HG03457 (cell line): ENCODE measurements at regions not wholly inside any gene's neighbourhood (a gene's known extent, or its start where the extent isn't known, plus 50 kb on each side); places are given as distances from the start of the nearest gene placed in this dataset.

Experiments used
- ATAC-seq: cut with Tn5 transposase; IDR thresholded peaks from one replicate; pipeline ENCODE4 v1.9.1; 2021; ENCODE audit warnings: moderate number of reproducible peaks; ENCODE audit not compliant: unreplicated experiment

DNA sequence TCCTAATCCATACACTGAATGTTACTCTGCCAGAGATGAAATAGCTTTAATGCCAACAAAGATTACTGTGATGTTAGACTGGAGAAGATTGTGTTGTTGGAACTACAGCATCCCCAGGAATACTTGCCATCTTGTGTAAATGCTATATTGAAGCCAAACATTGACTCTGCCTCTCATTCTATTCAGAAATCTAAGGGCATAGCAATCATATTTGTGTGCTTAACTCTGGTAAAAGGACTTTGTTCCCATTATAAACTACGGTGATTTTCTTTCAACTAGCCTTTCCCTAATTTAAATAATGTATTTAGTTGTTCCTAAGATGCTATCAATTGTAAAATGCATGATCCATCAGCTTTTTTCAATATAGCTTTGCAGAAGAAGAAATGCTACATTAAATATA, 498.4 kb upstream of the LRRN3 start:
- no peak for ATAC-seq

DNA sequence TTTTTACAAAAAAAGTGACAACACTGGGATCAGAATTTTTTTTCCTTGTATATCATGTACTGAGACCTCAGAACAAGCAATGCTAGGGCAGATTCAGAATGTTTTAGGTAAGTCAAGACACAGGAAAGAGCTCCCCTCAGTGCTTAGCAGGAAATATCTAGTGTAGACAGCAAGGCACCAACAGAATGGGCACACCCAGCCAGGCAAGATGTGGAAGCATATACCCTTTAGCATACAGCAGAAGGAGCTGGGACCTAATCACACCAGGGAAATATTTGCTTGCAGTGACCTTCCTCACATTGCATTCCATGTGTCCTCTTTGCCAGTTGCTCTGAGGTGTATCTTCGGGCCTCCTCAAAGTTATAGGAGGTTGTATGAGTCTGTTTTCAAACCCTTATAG, 497.6 kb upstream of the LRRN3 start:
- no peak for ATAC-seq

DNA sequence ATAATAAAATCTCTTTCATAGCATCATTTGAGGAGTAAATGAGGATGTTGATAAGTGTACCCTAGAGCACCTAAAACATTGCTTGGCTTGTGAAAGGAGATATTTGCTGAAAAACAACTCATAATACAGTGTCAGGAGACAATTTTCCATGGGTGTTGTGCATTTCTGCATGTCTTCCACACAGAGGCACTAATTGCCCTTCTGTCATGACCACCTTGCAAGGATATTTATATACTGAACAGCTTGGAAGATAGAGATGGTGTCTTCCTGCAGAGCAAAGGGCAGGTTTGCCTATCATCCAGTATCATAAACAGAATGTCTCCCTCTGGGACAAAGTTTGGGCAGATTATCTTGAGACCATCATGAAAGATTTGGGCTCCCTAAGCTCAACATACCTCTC, 495.2 kb upstream of the LRRN3 start:
- ATAC-seq: no peak

DNA sequence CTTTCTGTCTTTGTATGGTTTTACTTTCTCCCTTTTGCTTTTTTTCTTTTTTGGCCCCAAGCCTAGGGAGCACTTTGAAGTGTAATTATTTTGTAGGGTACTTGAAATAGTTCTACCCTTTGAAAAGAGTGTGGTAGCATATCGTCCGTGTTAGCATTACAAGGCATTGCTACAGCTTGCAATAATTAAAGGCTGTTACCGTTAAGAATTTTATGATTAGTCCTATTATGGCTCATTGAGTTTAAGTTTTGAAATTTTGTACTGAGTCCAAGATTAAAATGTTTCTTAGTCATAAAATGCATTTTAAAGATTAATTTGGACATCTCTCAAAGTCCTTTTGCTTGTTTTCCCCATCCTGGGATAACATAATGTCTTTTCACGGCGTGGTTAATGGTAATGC, 490.0 kb upstream of the LRRN3 start:
- ATAC-seq: no peak

GRCh38 chr7:110601710-110602109, 489.2 kb upstream of the LRRN3 start:
- no peak for ATAC-seq

GRCh38 chr7:110604206-110604605, 486.7 kb upstream of the LRRN3 start:
- ATAC-seq: no peak

GRCh38 chr7:110604885-110605284, 486.0 kb upstream of the LRRN3 start:
- no peak for ATAC-seq

GRCh38 chr7:110607050-110607857, 483.7 kb upstream of the LRRN3 start:
- ATAC-seq: no peak

- no peak for ATAC-seq
These were observed 481.6 kb upstream of the LRRN3 start for GRCh38 chr7:110609336-110609735.

DNA sequence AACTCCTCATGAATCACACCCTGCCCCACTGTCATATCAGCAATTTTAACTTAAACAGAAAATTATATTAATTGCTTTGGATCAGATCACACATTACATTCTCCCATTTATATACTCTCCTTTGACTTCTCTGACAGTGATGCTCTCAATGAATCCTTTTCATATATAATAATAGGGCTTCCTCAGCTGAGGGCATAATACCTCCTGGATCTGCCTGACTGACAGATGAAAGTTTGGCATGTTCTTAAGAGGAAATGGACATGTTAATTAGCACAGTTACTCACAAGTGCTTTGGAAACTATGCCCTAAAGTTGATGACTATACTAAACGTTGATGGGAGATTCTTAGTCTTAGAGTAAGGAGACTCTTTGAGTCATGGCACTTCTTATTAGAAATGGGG, 478.2 kb upstream of the LRRN3 start:
- no peak for ATAC-seq
